Mesodermal cell (in vitro differentiated cells): ENCODE measurements at regions not wholly inside any gene's neighbourhood (a gene's known extent, or its start where the extent isn't known, plus 50 kb on each side); places are given as distances from the start of the nearest gene placed in this dataset.

Experiments
- H3K27ac ChIP-seq: 2 replicates; pipeline ENCODE4 v1.7.0; 2013; ENCODE audit warnings: mild to moderate bottlenecking, low read depth, low read length, moderate library complexity; ENCODE audit not compliant: severe bottlenecking
- H3K36me3 ChIP-seq: 2 replicates; pipeline ENCODE4 v1.7.1; 2013; ENCODE audit warnings: mild to moderate bottlenecking, low read length, moderate library complexity; ENCODE audit not compliant: control insufficient read depth, insufficient read depth
- H3K4me1 ChIP-seq: one replicate; pipeline ENCODE4 v1.7.1; 2013; ENCODE audit warnings: mild to moderate bottlenecking, low read length; ENCODE audit not compliant: insufficient read depth, control insufficient read depth, poor library complexity, severe bottlenecking
- H3K4me3 ChIP-seq: 2 replicates; pipeline ENCODE4 v1.7.0; 2013; ENCODE audit warnings: low read length, control low read depth, mild to moderate bottlenecking; ENCODE audit not compliant: insufficient read depth, poor library complexity, severe bottlenecking; ENCODE audit errors: extremely low read depth
- H3K9me3 ChIP-seq: 2 replicates; pipeline ENCODE4 v1.7.1; 2013; ENCODE audit warnings: mild to moderate bottlenecking, low read length, moderate library complexity; ENCODE audit not compliant: control insufficient read depth
- WGBS, 2 experiments: methylation state at CpG; one replicate each; pipeline ENCODE4 v1.1.5; 2013; ENCODE audit warnings: missing lambda C conversion rate in 2 of 2; ENCODE audit not compliant: insufficient coverage in 2 of 2; 5-methylcytosine and 5-hydroxymethylcytosine counted together

- Histone ChIP-seq H3K4me1 (no peaks in the 10 kb centered on the region), H3K9me3 (no peaks in the 10 kb centered on the region), H3K36me3 (no peaks in the 10 kb centered on the region), H3K27ac (no peak overlapping the region), H3K4me3 (no peak overlapping the region)
- 80% methylated on average over 1 of the region's 1 CpG; no CpG with 5 or more reads in 1 of the 2 experiments for WGBS, 2 experiments
Measured at GRCh38 chr12:90199006-90199405, 490.4 kb upstream of the ATP2B1 start.

GRCh38 chr12:90193500-90193899 is 484.9 kb upstream of the ATP2B1 start:
- Histone ChIP-seq H3K9me3 (no peaks in the 10 kb centered on the region), H3K4me1 (no peaks in the 10 kb centered on the region), H3K4me3 (no peak overlapping the region), H3K36me3 (no peaks in the 10 kb centered on the region), H3K27ac (no peak overlapping the region)
- 94 to 100% methylated on average over 1 to 2 of the region's 3 CpGs for WGBS, 2 experiments

- no peak overlapping the region for H3K27ac ChIP-seq
- no peak overlapping the region for H3K4me3 ChIP-seq
- H3K36me3 ChIP-seq, result no peaks in the 10 kb centered on the region
- H3K9me3 ChIP-seq, result peaks cover under 1% of the 10 kb centered on the region
- no peaks in the 10 kb centered on the region for H3K4me1 ChIP-seq
- WGBS, 2 experiments, result no CpG with 5 or more reads among the region's 2 CpGs
Measured at GRCh38 chr12:90188857-90189256, 480.2 kb upstream of the ATP2B1 start.

GRCh38 chr12:90183201-90183600 is 474.6 kb upstream of the ATP2B1 start:
- no CpG with 5 or more reads among the region's 1 CpG for WGBS, 2 experiments
- H3K36me3 ChIP-seq, result no peaks in the 10 kb centered on the region
- H3K4me3 ChIP-seq, result no peak overlapping the region
- H3K27ac ChIP-seq, result no peak overlapping the region
- H3K9me3 ChIP-seq, result peaks cover 3% of the 10 kb centered on the region
- no peaks in the 10 kb centered on the region for H3K4me1 ChIP-seq

GRCh38 chr12:90181216-90181615 is 472.6 kb upstream of the ATP2B1 start:
- no peak overlapping the region for H3K4me3 ChIP-seq
- no peaks in the 10 kb centered on the region for H3K36me3 ChIP-seq
- no peaks in the 10 kb centered on the region for H3K4me1 ChIP-seq
- peaks cover 3% of the 10 kb centered on the region for H3K9me3 ChIP-seq
- no CpG with 5 or more reads among the region's 3 CpGs for WGBS, 2 experiments
- no peak overlapping the region for H3K27ac ChIP-seq

- no peaks in the 10 kb centered on the region for H3K4me1 ChIP-seq
- no peak overlapping the region for H3K4me3 ChIP-seq
- no peaks in the 10 kb centered on the region for H3K9me3 ChIP-seq
- H3K27ac ChIP-seq, result no peak overlapping the region
- no peaks in the 10 kb centered on the region for H3K36me3 ChIP-seq
- no CpG with 5 or more reads among the region's 1 CpG for WGBS, 2 experiments
Measured at GRCh38 chr12:90174956-90175355, 466.3 kb upstream of the ATP2B1 start.

GRCh38 chr12:90174198-90174510 is 465.5 kb upstream of the ATP2B1 start:
- no peaks in the 10 kb centered on the region for H3K36me3 ChIP-seq
- H3K9me3 ChIP-seq, result no peaks in the 10 kb centered on the region
- no peak overlapping the region for H3K4me3 ChIP-seq
- no CpG with 5 or more reads among the region's 1 CpG for WGBS, 2 experiments
- H3K27ac ChIP-seq, result no peak overlapping the region
- no peaks in the 10 kb centered on the region for H3K4me1 ChIP-seq

GRCh38 chr12:90173499-90174197 is 465.0 kb upstream of the ATP2B1 start:
- Histone ChIP-seq H3K36me3 (no peaks in the 10 kb centered on the region), H3K27ac (no peak overlapping the region), H3K4me1 (no peaks in the 10 kb centered on the region), H3K4me3 (no peak overlapping the region), H3K9me3 (no peaks in the 10 kb centered on the region)
- 80% methylated on average over 2 of the region's 2 CpGs; no CpG with 5 or more reads in 1 of the 2 experiments for WGBS, 2 experiments

GRCh38 chr12:90172524-90172923 is 463.9 kb upstream of the ATP2B1 start:
- no peaks in the 10 kb centered on the region for H3K9me3 ChIP-seq
- 94 to 100% methylated on average over 3 of the region's 3 CpGs for WGBS, 2 experiments
- no peak overlapping the region for H3K4me3 ChIP-seq
- no peak overlapping the region for H3K27ac ChIP-seq
- no peaks in the 10 kb centered on the region for H3K36me3 ChIP-seq
- H3K4me1 ChIP-seq, result no peaks in the 10 kb centered on the region

- Histone ChIP-seq H3K9me3 (no peaks in the 10 kb centered on the region), H3K4me1 (no peaks in the 10 kb centered on the region), H3K4me3 (no peak overlapping the region), H3K36me3 (no peaks in the 10 kb centered on the region), H3K27ac (no peak overlapping the region)
- WGBS, 2 experiments, result 80% methylated on average over 1 of the region's 1 CpG; no CpG with 5 or more reads in 1 of the 2 experiments
Measured at GRCh38 chr12:90170740-90171139, 462.1 kb upstream of the ATP2B1 start.

GRCh38 chr12:90167518-90168208 is 459.0 kb upstream of the ATP2B1 start:
- Histone ChIP-seq H3K9me3 (no peaks in the 10 kb centered on the region), H3K4me3 (no peak overlapping the region), H3K27ac (no peak overlapping the region), H3K4me1 (no peaks in the 10 kb centered on the region), H3K36me3 (no peaks in the 10 kb centered on the region)
- WGBS, 2 experiments, result 88 to 94% methylated on average over 5 to 7 of the region's 8 CpGs
